GM18505 (cell line): ENCODE measurements at regions not wholly inside any gene's neighbourhood (a gene's known extent, or its start where the extent isn't known, plus 50 kb on each side); places are given as distances from the start of the nearest gene placed in this dataset.

Source experiments
- ATAC-seq: cut with Tn5 transposase; IDR thresholded peaks from one replicate; pipeline ENCODE4 v1.9.1; 2021; ENCODE audit not compliant: unreplicated experiment
- POLR2A ChIP-seq: IDR thresholded peaks from 4 replicates; pipeline ENCODE4 v1.6.1; 2011; ENCODE audit warnings: borderline replicate concordance; ENCODE audit not compliant: insufficient read depth, insufficient read length; ENCODE audit errors: extremely low read depth

DNA sequence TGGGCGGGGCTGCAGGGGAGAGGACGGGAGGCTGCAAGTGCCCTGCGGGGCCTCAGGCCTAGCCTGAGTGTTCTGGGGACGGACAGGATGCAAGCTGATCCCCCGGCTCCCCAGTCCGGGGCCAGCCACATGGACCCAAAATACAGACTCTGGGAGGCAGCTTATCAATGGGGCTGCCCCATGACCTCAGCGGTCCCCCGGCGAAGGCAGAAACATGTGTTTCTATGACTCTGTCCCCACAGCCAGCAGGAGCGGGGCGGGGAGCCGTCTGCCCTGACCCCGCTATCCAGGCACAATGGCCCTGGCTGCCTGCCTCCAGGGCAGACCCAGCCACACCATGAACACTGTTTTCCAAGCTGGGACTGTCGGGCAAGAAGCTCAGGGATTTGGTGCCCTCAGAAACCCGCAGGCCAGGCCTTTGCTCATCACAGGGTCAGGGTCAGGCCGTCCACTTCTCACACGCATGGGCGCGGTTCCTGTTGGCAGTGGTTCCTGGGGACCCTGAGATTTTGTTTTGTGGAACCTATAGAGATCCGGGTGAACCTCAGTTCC lies 75.0 kb downstream of the RFLNA start:
- ATAC-seq: no peak
- no peak for TF ChIP-seq POLR2A

DNA sequence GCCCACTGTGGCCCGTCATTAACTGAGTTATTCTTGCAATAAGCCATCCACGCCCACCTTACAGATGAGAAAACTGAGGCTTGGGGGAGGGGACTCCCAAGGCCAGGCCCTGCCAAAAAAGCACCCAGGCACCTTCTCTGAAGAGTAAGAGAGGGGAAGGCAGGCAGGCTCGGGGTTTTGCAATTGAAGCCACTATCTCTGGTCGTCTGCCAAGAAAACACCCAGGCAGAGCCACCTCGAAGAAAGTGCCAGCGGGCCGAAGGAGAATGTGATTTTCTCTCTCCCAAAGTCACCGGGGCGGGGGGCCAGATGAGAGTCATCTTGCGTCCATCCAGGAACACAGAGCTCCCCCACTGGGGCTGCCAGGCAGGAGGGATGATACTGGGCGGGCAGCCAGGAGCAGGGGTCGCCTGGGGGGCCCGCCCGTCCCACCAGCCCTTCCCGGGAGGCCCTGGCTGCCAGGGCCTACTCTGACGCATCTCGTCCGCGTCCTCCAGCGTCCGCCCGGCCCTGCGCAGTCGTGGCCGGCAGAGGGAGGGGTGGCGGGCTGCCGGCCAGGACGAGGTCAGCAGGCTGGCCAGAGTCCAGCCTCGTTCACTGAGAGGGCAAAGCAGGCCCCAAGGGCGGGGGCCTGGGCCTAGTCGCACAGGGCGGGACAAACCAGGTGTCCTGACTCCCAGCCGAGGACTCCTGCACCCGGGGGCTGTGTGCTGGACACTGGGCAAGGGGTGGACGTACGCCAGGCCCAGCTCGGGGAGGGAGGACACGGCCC lies 74.3 kb downstream of the RFLNA start:
- TF ChIP-seq POLR2A: no peak
- no peak for ATAC-seq

DNA sequence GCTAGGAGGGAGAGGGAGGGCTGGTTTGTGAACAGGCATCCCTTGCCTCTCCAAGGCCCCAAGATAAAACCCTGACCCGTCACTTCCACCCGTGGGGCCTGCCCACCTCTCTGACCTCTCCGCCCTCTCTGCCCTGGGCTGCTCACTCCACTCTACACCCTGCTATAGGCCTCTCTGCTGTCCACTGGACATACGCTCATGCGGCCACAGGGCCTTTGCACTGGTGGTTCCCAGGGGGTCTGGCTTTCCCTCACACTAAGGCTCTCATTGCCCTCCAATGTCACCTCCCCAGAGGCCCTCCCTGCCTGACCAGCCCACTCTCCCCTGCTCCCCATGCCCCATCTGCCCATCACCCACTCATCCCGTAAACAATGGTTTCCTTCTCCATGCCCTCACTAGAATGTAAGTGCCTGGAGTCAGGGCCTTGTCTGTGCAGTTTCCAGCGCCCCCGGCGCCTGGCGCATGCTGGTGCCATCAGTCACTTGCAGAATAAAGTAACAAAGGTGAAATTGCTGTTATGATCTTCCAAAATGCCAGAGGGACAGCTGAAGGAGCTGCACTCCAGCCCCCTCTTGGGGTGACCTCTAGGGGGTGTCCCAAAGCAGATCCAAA lies 73.6 kb downstream of the RFLNA start:
- ATAC-seq: no peak

DNA sequence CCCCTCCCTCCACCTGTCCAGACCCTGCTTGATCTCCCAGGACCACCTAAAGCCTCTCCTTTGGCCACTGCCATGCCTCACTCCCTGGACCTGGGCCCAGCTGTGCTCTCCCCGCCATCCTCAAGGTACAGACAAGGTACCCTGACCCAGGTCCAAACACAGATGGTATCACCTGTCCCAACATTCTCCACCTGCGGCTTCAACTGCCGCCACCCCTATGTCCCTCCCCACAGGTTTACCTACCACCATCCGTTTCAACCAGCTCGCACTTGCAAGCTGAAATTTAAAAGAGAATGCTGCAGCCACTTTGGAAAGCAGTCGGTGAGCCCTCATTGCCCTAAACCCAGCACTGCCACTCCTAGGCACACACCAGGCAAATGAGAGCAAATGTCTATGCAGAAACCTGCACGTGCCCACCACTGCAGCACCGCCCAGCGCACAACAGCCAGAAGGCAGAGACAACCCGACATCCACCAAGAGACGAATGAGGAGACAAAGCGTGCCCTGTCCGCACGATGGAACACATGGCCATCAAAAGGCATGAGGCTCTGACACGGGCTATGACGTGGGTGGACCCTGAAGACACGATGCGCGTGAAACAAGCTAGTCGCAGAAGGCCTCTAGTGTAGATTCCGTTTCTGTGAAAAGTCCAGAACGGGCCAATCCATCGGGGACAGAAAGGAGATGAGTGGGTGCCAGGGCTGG lies 71.0 kb downstream of the RFLNA start:
- no peak for TF ChIP-seq POLR2A
- ATAC-seq: no peak

More for the DNA sequence above, 73.6 kb downstream of the RFLNA start:
- no peak for TF ChIP-seq POLR2A
